Progenitor cell of endocrine pancreas (in vitro differentiated cells): ENCODE measurements at regions not wholly inside any gene's neighbourhood (a gene's known extent, or its start where the extent isn't known, plus 50 kb on each side); places are given as distances from the start of the nearest gene placed in this dataset.

ENCODE experiments used
- DNase-seq: peaks from one replicate; pipeline ENCODE4 v3.0.0; 2021; ENCODE audit warnings: low spot score; ENCODE audit not compliant: unreplicated experiment
- H3K27ac Mint-ChIP-seq: 2 replicates; pipeline ENCODE4 v1.8.0; 2021; ENCODE audit warnings: mild to moderate bottlenecking, moderate library complexity, mixed read lengths
- H3K27me3 Mint-ChIP-seq: 2 replicates; pipeline ENCODE4 v1.8.0; 2021; ENCODE audit warnings: mixed read lengths
- H3K36me3 Mint-ChIP-seq: 2 replicates; pipeline ENCODE4 v1.8.0; 2022; ENCODE audit warnings: mixed read lengths; ENCODE audit not compliant: insufficient read depth
- H3K4me1 Mint-ChIP-seq: 2 replicates; pipeline ENCODE4 v1.8.0; 2021; ENCODE audit warnings: low read depth, mixed read lengths
- H3K4me3 Mint-ChIP-seq: 2 replicates; pipeline ENCODE4 v1.8.0; 2021; ENCODE audit warnings: low read depth, mild to moderate bottlenecking, moderate library complexity, mixed read lengths
- H3K9me3 Mint-ChIP-seq: 2 replicates; pipeline ENCODE4 v1.8.0; 2021; ENCODE audit warnings: low read depth, mixed read lengths
- CTCF ChIP-seq: fragments of 200-600 bp; sonication (generic); IDR thresholded peaks from one replicate; pipeline ENCODE4 v1.5.0; 2021; ENCODE audit warnings: antibody characterized with exemption, mild to moderate bottlenecking; ENCODE audit not compliant: unreplicated experiment

GRCh38 chr4:30801876-30802275 lies 81.7 kb downstream of the PCDH7 start:
- Mint-ChIP-seq H3K36me3 (no peaks in the 10 kb centered on the region), H3K27ac (no peak overlapping the region), H3K27me3 (no peaks in the 10 kb centered on the region), H3K9me3 (peaks cover 5% of the 10 kb centered on the region), H3K4me3 (no peak overlapping the region), H3K4me1 (no peaks in the 10 kb centered on the region)
- no peak for TF ChIP-seq CTCF
- DNase-seq = no peak

- peaks cover 5% of the 10 kb centered on the region for H3K9me3 Mint-ChIP-seq
- DNase-seq = no peak
- H3K27ac Mint-ChIP-seq = no peak overlapping the region
- no peaks in the 10 kb centered on the region for H3K27me3 Mint-ChIP-seq
- H3K4me3 Mint-ChIP-seq = no peak overlapping the region
- no peak for TF ChIP-seq CTCF
- H3K36me3 Mint-ChIP-seq = no peaks in the 10 kb centered on the region
- no peaks in the 10 kb centered on the region for H3K4me1 Mint-ChIP-seq
Measured at GRCh38 chr4:30802622-30803323, 82.6 kb downstream of the PCDH7 start.

- TF ChIP-seq CTCF = no peak
- Mint-ChIP-seq H3K27ac (no peak overlapping the region), H3K9me3 (peaks cover 5% of the 10 kb centered on the region), H3K36me3 (no peaks in the 10 kb centered on the region), H3K27me3 (no peaks in the 10 kb centered on the region), H3K4me3 (no peak overlapping the region), H3K4me1 (no peaks in the 10 kb centered on the region)
- DNase-seq = no peak
Measured at GRCh38 chr4:30808276-30808675, 88.1 kb downstream of the PCDH7 start.

- Mint-ChIP-seq H3K27ac (no peak overlapping the region), H3K9me3 (no peaks in the 10 kb centered on the region)
- no peak for TF ChIP-seq CTCF
Measured at GRCh38 chr4:30811296-30811695, 91.1 kb downstream of the PCDH7 start.

GRCh38 chr4:30815685-30816084 lies 95.5 kb downstream of the PCDH7 start:
- H3K27ac Mint-ChIP-seq = no peak overlapping the region
- no peaks in the 10 kb centered on the region for H3K9me3 Mint-ChIP-seq

More at GRCh38 chr4:30811296-30811695, 91.1 kb downstream of the PCDH7 start:
- H3K4me3 Mint-ChIP-seq = no peak overlapping the region
- H3K27me3 Mint-ChIP-seq = no peaks in the 10 kb centered on the region
- H3K4me1 Mint-ChIP-seq = no peaks in the 10 kb centered on the region
- H3K36me3 Mint-ChIP-seq = no peaks in the 10 kb centered on the region
- DNase-seq = no peak

More at GRCh38 chr4:30815685-30816084, 95.5 kb downstream of the PCDH7 start:
- TF ChIP-seq CTCF = no peak
- Mint-ChIP-seq H3K4me3 (no peak overlapping the region), H3K27me3 (no peaks in the 10 kb centered on the region), H3K36me3 (no peaks in the 10 kb centered on the region), H3K4me1 (no peaks in the 10 kb centered on the region)
- no peak for DNase-seq
